Activated CD8-positive, alpha-beta T cell treated with anti-CD3 and anti-CD28 coated beads for 36 hours (primary cell): ENCODE measurements at regions not wholly inside any gene's neighbourhood (a gene's known extent, or its start where the extent isn't known, plus 50 kb on each side); places are given as distances from the start of the nearest gene placed in this dataset.

Source experiments
- ATAC-seq: fragments of 200-7000 bp; cut with Tn5 transposase; one replicate; pipeline ENCODE4 v1.10.0; 2021; ENCODE audit warnings: mild to moderate bottlenecking, moderate library complexity
- CTCF ChIA-PET: fragments of 350-600 bp; sonication (Branson Sonifier 250); formaldehyde crosslinking; loops from one replicate; lab custom pipeline; 2021; ENCODE audit warnings: antibody characterized with exemption; lab: Charles Lee
- POLR2A ChIA-PET: fragments of 350-600 bp; sonication (Branson Sonifier 250); formaldehyde crosslinking; loops from one replicate; lab custom pipeline; 2021; ENCODE audit warnings: antibody characterized with exemption; lab: Charles Lee
- DNase-seq: peaks from one replicate; pipeline ENCODE4 v3.0.0-alpha.2; 2020
- H3K27ac Mint-ChIP-seq: one replicate; pipeline ENCODE4 v1.8.0; 2021; ENCODE audit warnings: mild to moderate bottlenecking, mixed read lengths
- H3K27me3 Mint-ChIP-seq: one replicate; pipeline ENCODE4 v1.8.0; 2021; ENCODE audit warnings: mixed read lengths
- H3K36me3 Mint-ChIP-seq: one replicate; pipeline ENCODE4 v1.8.0; 2021; ENCODE audit warnings: low read depth, mixed read lengths
- H3K4me1 Mint-ChIP-seq: one replicate; pipeline ENCODE4 v1.8.0; 2021; ENCODE audit warnings: low read depth, mixed read lengths
- H3K4me3 Mint-ChIP-seq: one replicate; pipeline ENCODE4 v1.8.0; 2021; ENCODE audit warnings: mild to moderate bottlenecking, moderate library complexity, mixed read lengths
- H3K9me3 Mint-ChIP-seq: one replicate; pipeline ENCODE4 v1.8.0; 2021; ENCODE audit warnings: mixed read lengths
- intact Hi-C: fragments of 100-400 bp; cut with micrococcal nuclease; formaldehyde crosslinking; loops from one replicate; pipeline ENCODE4 v1.10.0; 2022
- TF ChIP-seq, protein P1 (sequence below): fragments of 200-600 bp; IDR thresholded peaks from one replicate; pipeline ENCODE4 v1.8.0; 2022; ENCODE audit warnings: antibody characterized with exemption, mild to moderate bottlenecking

DNA sequence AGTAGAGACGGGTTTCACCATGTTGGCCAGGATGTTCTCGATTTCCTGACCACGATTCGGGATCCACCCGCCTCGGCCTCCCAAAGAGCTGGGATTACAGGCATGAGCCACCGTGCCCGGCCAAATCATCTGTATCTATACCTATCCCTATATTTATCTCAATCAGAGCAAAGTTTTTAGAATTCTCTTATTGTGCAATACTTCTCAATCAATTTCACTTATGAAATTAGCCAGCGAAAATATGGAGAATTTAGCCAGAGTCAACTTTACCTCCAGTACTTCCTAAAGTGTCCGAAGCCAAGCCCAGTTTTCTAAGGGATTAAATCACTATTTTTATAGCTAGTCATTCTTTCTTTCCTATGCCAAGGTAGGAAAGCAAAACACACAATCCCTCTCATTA, 319.1 kb upstream of the PFKP start:
- Mint-ChIP-seq H3K27ac (no peak overlapping the region), H3K36me3 (no peaks in the 10 kb centered on the region), H3K9me3 (no peaks in the 10 kb centered on the region), H3K27me3 (peaks cover 1% of the 10 kb centered on the region), H3K4me3 (no peak overlapping the region), H3K4me1 (no peaks in the 10 kb centered on the region)
- ChIA-PET POLR2A (no interaction called here), CTCF (no interaction called here)
- intact Hi-C loops = no loop called here
- ATAC-seq = no peak
- TF ChIP-seq, protein P1, sequence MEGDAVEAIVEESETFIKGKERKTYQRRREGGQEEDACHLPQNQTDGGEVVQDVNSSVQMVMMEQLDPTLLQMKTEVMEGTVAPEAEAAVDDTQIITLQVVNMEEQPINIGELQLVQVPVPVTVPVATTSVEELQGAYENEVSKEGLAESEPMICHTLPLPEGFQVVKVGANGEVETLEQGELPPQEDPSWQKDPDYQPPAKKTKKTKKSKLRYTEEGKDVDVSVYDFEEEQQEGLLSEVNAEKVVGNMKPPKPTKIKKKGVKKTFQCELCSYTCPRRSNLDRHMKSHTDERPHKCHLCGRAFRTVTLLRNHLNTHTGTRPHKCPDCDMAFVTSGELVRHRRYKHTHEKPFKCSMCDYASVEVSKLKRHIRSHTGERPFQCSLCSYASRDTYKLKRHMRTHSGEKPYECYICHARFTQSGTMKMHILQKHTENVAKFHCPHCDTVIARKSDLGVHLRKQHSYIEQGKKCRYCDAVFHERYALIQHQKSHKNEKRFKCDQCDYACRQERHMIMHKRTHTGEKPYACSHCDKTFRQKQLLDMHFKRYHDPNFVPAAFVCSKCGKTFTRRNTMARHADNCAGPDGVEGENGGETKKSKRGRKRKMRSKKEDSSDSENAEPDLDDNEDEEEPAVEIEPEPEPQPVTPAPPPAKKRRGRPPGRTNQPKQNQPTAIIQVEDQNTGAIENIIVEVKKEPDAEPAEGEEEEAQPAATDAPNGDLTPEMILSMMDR = no peak
- DNase-seq = no peak

DNA sequence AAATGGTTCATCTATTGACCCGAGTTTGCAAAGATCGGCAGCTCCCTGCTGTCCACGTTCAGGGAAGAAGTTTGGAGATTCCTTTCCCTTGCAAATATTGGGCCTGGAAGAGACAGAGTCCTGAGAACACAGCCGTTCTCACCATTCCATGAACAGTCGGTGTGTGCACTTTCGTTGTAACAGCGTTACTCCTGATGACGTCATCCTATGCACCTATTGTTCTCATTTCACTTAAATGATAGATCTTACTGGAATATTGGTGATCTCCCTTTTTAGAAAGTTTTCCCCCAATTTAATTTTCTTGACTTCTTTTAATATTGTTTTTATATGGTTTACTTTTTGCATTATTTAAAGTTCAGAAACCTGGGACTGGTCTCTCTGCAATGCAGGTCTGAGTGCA, 320.7 kb upstream of the PFKP start:
- intact Hi-C loops = no loop called here
- no peak overlapping the region for H3K27ac Mint-ChIP-seq
- DNase-seq (no peak), ATAC-seq (no peak)
- peaks cover 1% of the 10 kb centered on the region for H3K27me3 Mint-ChIP-seq
- H3K36me3 Mint-ChIP-seq = no peaks in the 10 kb centered on the region
- no peaks in the 10 kb centered on the region for H3K9me3 Mint-ChIP-seq
- POLR2A ChIA-PET = no interaction called here
- TF ChIP-seq, protein P1 = no peak
- H3K4me3 Mint-ChIP-seq = no peak overlapping the region
- CTCF ChIA-PET = no interaction called here
- no peaks in the 10 kb centered on the region for H3K4me1 Mint-ChIP-seq

DNA sequence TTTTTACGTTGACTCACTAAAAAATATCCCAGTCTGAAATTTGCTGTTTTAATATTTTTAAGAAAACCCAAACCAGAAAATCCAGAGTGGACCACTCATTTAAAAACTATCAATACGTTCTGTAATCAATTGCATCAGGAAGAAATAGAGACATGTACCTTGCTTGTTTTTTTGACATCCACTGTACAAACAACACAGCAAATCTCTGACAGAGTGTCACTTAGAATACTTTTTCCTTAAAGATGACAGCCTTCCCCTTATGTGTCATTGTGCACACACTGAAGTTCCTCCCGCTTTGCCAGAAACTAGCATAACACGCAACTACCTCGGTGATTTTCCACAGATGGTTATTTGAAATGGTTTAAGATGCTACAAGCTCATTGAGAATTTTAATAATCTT, 321.7 kb upstream of the PFKP start:
- H3K27ac Mint-ChIP-seq = no peak overlapping the region
- H3K4me1 Mint-ChIP-seq = no peaks in the 10 kb centered on the region
- ChIA-PET CTCF (no interaction called here), POLR2A (no interaction called here)
- ATAC-seq (no peak), DNase-seq (no peak)
- no peaks in the 10 kb centered on the region for H3K36me3 Mint-ChIP-seq
- TF ChIP-seq, protein P1 = no peak
- no peaks in the 10 kb centered on the region for H3K9me3 Mint-ChIP-seq
- intact Hi-C loops = no loop called here
- H3K4me3 Mint-ChIP-seq = no peak overlapping the region
- H3K27me3 Mint-ChIP-seq = peaks cover 3% of the 10 kb centered on the region

DNA sequence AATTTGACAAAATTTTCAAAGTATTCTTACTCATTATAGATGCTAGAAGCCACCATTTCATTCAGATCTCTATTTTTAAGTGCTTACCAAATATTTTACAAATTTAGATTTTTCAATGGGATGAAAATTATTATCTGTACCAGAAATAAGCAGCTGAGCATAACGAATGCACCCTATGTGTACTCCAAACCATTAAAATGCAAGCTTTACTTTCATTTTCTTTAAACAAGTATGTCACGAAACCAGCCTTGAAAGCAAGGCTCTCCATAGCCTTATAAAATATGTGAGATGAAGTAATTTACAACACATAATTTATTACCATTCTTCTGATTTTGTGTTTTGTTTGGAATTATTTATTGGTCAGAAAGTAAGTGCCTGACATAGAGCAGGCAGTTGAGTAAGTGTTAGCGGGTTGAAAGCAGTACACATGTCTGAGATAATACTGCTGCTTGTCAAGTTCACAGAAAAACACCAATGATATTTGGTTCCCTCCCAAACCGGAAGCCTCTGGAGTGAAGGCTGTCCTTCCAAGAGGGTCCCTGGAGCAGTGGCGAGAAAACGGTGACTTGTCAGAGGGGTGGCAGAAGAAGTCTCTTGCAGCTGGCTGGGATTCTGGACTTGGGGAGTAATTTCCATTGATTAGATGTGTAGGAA, 322.7 kb upstream of the PFKP start:
- Mint-ChIP-seq H3K36me3 (no peaks in the 10 kb centered on the region), H3K27me3 (peaks cover 3% of the 10 kb centered on the region), H3K27ac (no peak overlapping the region), H3K4me3 (no peak overlapping the region), H3K4me1 (no peaks in the 10 kb centered on the region), H3K9me3 (no peaks in the 10 kb centered on the region)
- CTCF ChIA-PET = no interaction called here
- no peak for ATAC-seq
- TF ChIP-seq, protein P1 = no peak
- POLR2A ChIA-PET = no interaction called here
- intact Hi-C loops = no loop called here
- no peak for DNase-seq

DNA sequence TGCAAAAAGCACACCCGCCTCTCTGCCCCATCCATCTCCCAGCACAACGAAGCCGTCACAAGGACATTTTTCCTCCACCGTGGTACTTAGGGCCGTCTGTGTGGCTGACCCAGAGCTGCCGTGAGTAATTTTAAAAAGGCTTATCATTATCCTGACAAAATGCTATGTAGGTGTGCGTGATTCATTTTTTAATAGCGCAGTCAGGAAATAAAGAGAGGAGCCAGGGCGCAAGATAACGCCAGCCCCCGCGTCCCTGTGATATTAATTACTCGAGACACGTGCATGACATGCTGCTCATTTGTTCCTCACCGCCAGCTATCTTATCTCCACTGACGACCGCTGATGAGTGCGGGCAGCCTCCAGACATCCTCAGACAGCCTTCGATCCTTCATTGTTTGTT, 332.7 kb upstream of the PFKP start:
- Mint-ChIP-seq H3K4me3 (no peak overlapping the region), H3K27ac (no peak overlapping the region), H3K9me3 (peaks cover 3% of the 10 kb centered on the region), H3K4me1 (no peaks in the 10 kb centered on the region), H3K36me3 (no peaks in the 10 kb centered on the region), H3K27me3 (peaks cover 2% of the 10 kb centered on the region)
- DNase-seq = no peak
- no peak for ATAC-seq
- TF ChIP-seq, protein P1 = no peak
- ChIA-PET CTCF (no interaction called here), POLR2A (interaction anchor here (0.7 kb wide), 1 partner anchor 60 kb away, joined by 6 read pairs; no protein-coding TSS in a partner anchor)
- intact Hi-C loops = no loop called here
